PC-3 (cell line): ENCODE measurements at regions not wholly inside any gene's neighbourhood (a gene's known extent, or its start where the extent isn't known, plus 50 kb on each side); places are given as distances from the start of the nearest gene placed in this dataset.
"Not testable (repeated sequence)": the region's sequence is repeated elsewhere in the genome, so short reads cannot be mapped to it uniquely, and the experiment has no call there.

Experiments
- CTCF ChIP-seq: fragments of 300-600 bp; sonication (generic); conservative IDR thresholded peaks from 2 replicates; pipeline ENCODE4 v1.5.1; 2017; ENCODE audit warnings: antibody characterized with exemption, low read depth, mild to moderate bottlenecking, low read length
- EZH2 ChIP-seq: fragments of 300-600 bp; sonication (generic); IDR thresholded peaks from one replicate; pipeline ENCODE4 v1.6.1; 2017; ENCODE audit warnings: antibody characterized with exemption, mild to moderate bottlenecking, low read length; ENCODE audit not compliant: unreplicated experiment

GRCh38 chrX:1702557-1702956 lies 87.7 kb downstream of the ASMT start:
- not testable (repeated sequence) for TF ChIP-seq CTCF, EZH2
